ENCODE measurements at regions not wholly inside any gene's neighbourhood (a gene's known extent, or its start where the extent isn't known, plus 50 kb on each side); places are given as distances from the start of the nearest gene placed in this dataset.
"Not testable (repeated sequence)": the region's sequence is repeated elsewhere in the genome, so short reads cannot be mapped to it uniquely, and the experiment has no call there.

GRCh38 chr9:115686069-115686468, 467.5 kb upstream of the PAPPA start:
- DNase-seq: no peak

GRCh38 chr9:115687356-115687755, 466.2 kb upstream of the PAPPA start:
- DNase-seq: no peak

GRCh38 chr9:115689331-115689730, 464.3 kb upstream of the PAPPA start:
- DNase-seq: no peak

GRCh38 chr9:115690786-115691496, 462.6 kb upstream of the PAPPA start:
- DNase-seq: no peak

GRCh38 chr9:115691693-115692092, 461.9 kb upstream of the PAPPA start:
- DNase-seq: no peak

- DNase-seq: not testable (repeated sequence)
Measured at GRCh38 chr9:115692868-115693267, 460.7 kb upstream of the PAPPA start.

GRCh38 chr9:115694014-115694413, 459.6 kb upstream of the PAPPA start:
- DNase-seq: no peak

- DNase-seq: no peak
Measured at GRCh38 chr9:115694991-115695390, 458.6 kb upstream of the PAPPA start.

- DNase-seq: no peak
Measured at GRCh38 chr9:115712981-115713380, 440.6 kb upstream of the PAPPA start.

GRCh38 chr9:115715666-115716065, 437.9 kb upstream of the PAPPA start:
- no peak for DNase-seq

- DNase-seq: no peak
Measured at GRCh38 chr9:115717298-115717697, 436.3 kb upstream of the PAPPA start.

GRCh38 chr9:115717711-115718173, 435.8 kb upstream of the PAPPA start:
- no peak for DNase-seq

- DNase-seq: no peak
Measured at GRCh38 chr9:115730396-115730795, 423.2 kb upstream of the PAPPA start.

- no peak for DNase-seq
Measured at GRCh38 chr9:115730845-115731244, 422.7 kb upstream of the PAPPA start.

GRCh38 chr9:115733318-115734110, 420.1 kb upstream of the PAPPA start:
- DNase-seq: no peak

- no peak for DNase-seq
Measured at GRCh38 chr9:115739096-115739875, 414.3 kb upstream of the PAPPA start.

GRCh38 chr9:115740986-115741385, 412.6 kb upstream of the PAPPA start:
- DNase-seq: no peak

GRCh38 chr9:115743709-115744605, 409.6 kb upstream of the PAPPA start:
- DNase-seq: no peak

- no peak for DNase-seq
Measured at GRCh38 chr9:115746496-115746895, 407.1 kb upstream of the PAPPA start.

GRCh38 chr9:115747731-115748130, 405.9 kb upstream of the PAPPA start:
- no peak for DNase-seq

GRCh38 chr9:115756736-115757135, 396.9 kb upstream of the PAPPA start:
- no peak for DNase-seq

GRCh38 chr9:115757461-115757860, 396.1 kb upstream of the PAPPA start:
- DNase-seq: no peak
